ENCODE measurements at regions not wholly inside any gene's neighbourhood (a gene's known extent, or its start where the extent isn't known, plus 50 kb on each side); places are given as distances from the start of the nearest gene placed in this dataset.

GRCh38 chr2:228827056-228827700 is 443.9 kb downstream of the PID1 start:
- WGBS: 95% methylated on average over 4 of the region's 4 CpGs
- no peaks in the 10 kb centered on the region for H3K4me1 ChIP-seq (ENCODE audit: control insufficient read depth in 2 of 2, insufficient read depth in 2 of 2, low read length in 2 of 2)
- no peak for DNase-seq (ENCODE audit: low read depth in 6 of 9, low spot score in 9 of 9)

GRCh38 chr2:228819701-228820100 is 451.4 kb downstream of the PID1 start:
- H3K4me3 ChIP-seq (ENCODE audit: low read length in 2 of 2): no peak overlapping the region
- H3K27me3 ChIP-seq (ENCODE audit: control insufficient read depth in 2 of 2, insufficient read depth in 1 of 2, low read length in 1 of 2): no peaks in the 10 kb centered on the region
- WGBS: 79% methylated on average over 3 of the region's 3 CpGs
- no peak overlapping the region for H3K27ac ChIP-seq (ENCODE audit: low read depth in 1 of 2, low read length in 1 of 2)
- H3K36me3 ChIP-seq (ENCODE audit: control insufficient read depth in 2 of 2, insufficient read depth in 2 of 2, low read length in 1 of 2): no peaks in the 10 kb centered on the region
- no peak for DNase-seq (ENCODE audit: low read depth in 6 of 9, low spot score in 9 of 9)
- no peaks in the 10 kb centered on the region for H3K4me1 ChIP-seq (ENCODE audit: control insufficient read depth in 2 of 2, insufficient read depth in 2 of 2, low read length in 2 of 2)
- H3K9me3 ChIP-seq (ENCODE audit: control insufficient read depth in 2 of 2, insufficient read depth in 1 of 2, low read length in 1 of 2): peaks cover 0 to 24% of the 10 kb centered on the region in 2 donors

More at GRCh38 chr2:228827056-228827700, 443.9 kb downstream of the PID1 start:
- no peaks in the 10 kb centered on the region for H3K36me3 ChIP-seq (ENCODE audit: control insufficient read depth in 2 of 2, insufficient read depth in 2 of 2, low read length in 1 of 2)
- H3K27me3 ChIP-seq (ENCODE audit: control insufficient read depth in 2 of 2, insufficient read depth in 1 of 2, low read length in 1 of 2): no peaks in the 10 kb centered on the region
- H3K9me3 ChIP-seq (ENCODE audit: control insufficient read depth in 2 of 2, insufficient read depth in 1 of 2, low read length in 1 of 2): peaks cover 0 to 11% of the 10 kb centered on the region in 2 donors
- H3K27ac ChIP-seq (ENCODE audit: low read depth in 1 of 2, low read length in 1 of 2): no peak overlapping the region
- H3K4me3 ChIP-seq (ENCODE audit: low read length in 2 of 2): no peak overlapping the region

- no peaks in the 10 kb centered on the region for H3K9me3 ChIP-seq (ENCODE audit: control insufficient read depth in 2 of 2, insufficient read depth in 1 of 2, low read length in 1 of 2)
- no peaks in the 10 kb centered on the region for H3K4me1 ChIP-seq (ENCODE audit: control insufficient read depth in 2 of 2, insufficient read depth in 2 of 2, low read length in 2 of 2)
- no peak for DNase-seq (ENCODE audit: low read depth in 6 of 9, low spot score in 9 of 9)
- H3K27ac ChIP-seq (ENCODE audit: low read depth in 1 of 2, low read length in 1 of 2): no peak overlapping the region
- 90% methylated on average over 5 of the region's 5 CpGs for WGBS
- H3K36me3 ChIP-seq (ENCODE audit: control insufficient read depth in 2 of 2, insufficient read depth in 2 of 2, low read length in 1 of 2): no peaks in the 10 kb centered on the region
- H3K27me3 ChIP-seq (ENCODE audit: control insufficient read depth in 2 of 2, insufficient read depth in 1 of 2, low read length in 1 of 2): no peaks in the 10 kb centered on the region
- H3K4me3 ChIP-seq (ENCODE audit: low read length in 2 of 2): no peak overlapping the region
These were observed 468.7 kb downstream of the PID1 start for GRCh38 chr2:228802181-228803071.

- H3K27ac ChIP-seq (ENCODE audit: low read depth in 1 of 2, low read length in 1 of 2): no peak overlapping the region
- no peak overlapping the region for H3K4me3 ChIP-seq (ENCODE audit: low read length in 2 of 2)
- H3K9me3 ChIP-seq (ENCODE audit: control insufficient read depth in 2 of 2, insufficient read depth in 1 of 2, low read length in 1 of 2): no peaks in the 10 kb centered on the region
- no peaks in the 10 kb centered on the region for H3K27me3 ChIP-seq (ENCODE audit: control insufficient read depth in 2 of 2, insufficient read depth in 1 of 2, low read length in 1 of 2)
- H3K36me3 ChIP-seq (ENCODE audit: control insufficient read depth in 2 of 2, insufficient read depth in 2 of 2, low read length in 1 of 2): no peaks in the 10 kb centered on the region
- DNase-seq (ENCODE audit: low read depth in 6 of 9, low spot score in 9 of 9): no peak
- 66% methylated on average over 2 of the region's 2 CpGs for WGBS
- no peaks in the 10 kb centered on the region for H3K4me1 ChIP-seq (ENCODE audit: control insufficient read depth in 2 of 2, insufficient read depth in 2 of 2, low read length in 2 of 2)
These were observed 469.6 kb downstream of the PID1 start for GRCh38 chr2:228801451-228801850.

GRCh38 chr2:228799208-228799588 is 471.9 kb downstream of the PID1 start:
- H3K27me3 ChIP-seq (ENCODE audit: control insufficient read depth in 2 of 2, insufficient read depth in 1 of 2, low read length in 1 of 2): no peaks in the 10 kb centered on the region

GRCh38 chr2:228798458-228799207 is 472.5 kb downstream of the PID1 start:
- H3K4me3 ChIP-seq (ENCODE audit: low read length in 2 of 2): no peak overlapping the region
- H3K36me3 ChIP-seq (ENCODE audit: control insufficient read depth in 2 of 2, insufficient read depth in 2 of 2, low read length in 1 of 2): no peaks in the 10 kb centered on the region
- 92% methylated on average over 11 of the region's 11 CpGs for WGBS
- H3K4me1 ChIP-seq (ENCODE audit: control insufficient read depth in 2 of 2, insufficient read depth in 2 of 2, low read length in 2 of 2): no peaks in the 10 kb centered on the region
- no peak for DNase-seq (ENCODE audit: low read depth in 6 of 9, low spot score in 9 of 9)
- H3K27me3 ChIP-seq (ENCODE audit: control insufficient read depth in 2 of 2, insufficient read depth in 1 of 2, low read length in 1 of 2): no peaks in the 10 kb centered on the region
- no peak overlapping the region for H3K27ac ChIP-seq (ENCODE audit: low read depth in 1 of 2, low read length in 1 of 2)
- H3K9me3 ChIP-seq (ENCODE audit: control insufficient read depth in 2 of 2, insufficient read depth in 1 of 2, low read length in 1 of 2): no peaks in the 10 kb centered on the region

More at GRCh38 chr2:228799208-228799588, 471.9 kb downstream of the PID1 start:
- Histone ChIP-seq H3K4me1 (ENCODE audit: control insufficient read depth in 2 of 2, insufficient read depth in 2 of 2, low read length in 2 of 2) (no peaks in the 10 kb centered on the region), H3K4me3 (ENCODE audit: low read length in 2 of 2) (no peak overlapping the region), H3K9me3 (ENCODE audit: control insufficient read depth in 2 of 2, insufficient read depth in 1 of 2, low read length in 1 of 2) (no peaks in the 10 kb centered on the region), H3K36me3 (ENCODE audit: control insufficient read depth in 2 of 2, insufficient read depth in 2 of 2, low read length in 1 of 2) (no peaks in the 10 kb centered on the region), H3K27ac (ENCODE audit: low read depth in 1 of 2, low read length in 1 of 2) (no peak overlapping the region)
- WGBS: 86% methylated on average over 4 of the region's 4 CpGs
- no peak for DNase-seq (ENCODE audit: low read depth in 6 of 9, low spot score in 9 of 9)

GRCh38 chr2:228796386-228796785 is 474.7 kb downstream of the PID1 start:
- no peak for DNase-seq (ENCODE audit: low read depth in 6 of 9, low spot score in 9 of 9)
- WGBS: 84% methylated on average over 2 of the region's 2 CpGs
- H3K4me1 ChIP-seq (ENCODE audit: control insufficient read depth in 2 of 2, insufficient read depth in 2 of 2, low read length in 2 of 2): no peaks in the 10 kb centered on the region

GRCh38 chr2:228793116-228793515 is 478.0 kb downstream of the PID1 start:
- H3K36me3 ChIP-seq (ENCODE audit: control insufficient read depth in 2 of 2, insufficient read depth in 2 of 2, low read length in 1 of 2): no peaks in the 10 kb centered on the region
- H3K4me3 ChIP-seq (ENCODE audit: low read length in 2 of 2): no peak overlapping the region
- H3K9me3 ChIP-seq (ENCODE audit: control insufficient read depth in 2 of 2, insufficient read depth in 1 of 2, low read length in 1 of 2): peaks cover 0 to 2% of the 10 kb centered on the region in 2 donors
- WGBS: 93% methylated on average over 2 of the region's 2 CpGs
- H3K4me1 ChIP-seq (ENCODE audit: control insufficient read depth in 2 of 2, insufficient read depth in 2 of 2, low read length in 2 of 2): no peaks in the 10 kb centered on the region
- H3K27me3 ChIP-seq (ENCODE audit: control insufficient read depth in 2 of 2, insufficient read depth in 1 of 2, low read length in 1 of 2): no peaks in the 10 kb centered on the region
- no peak for DNase-seq (ENCODE audit: low read depth in 6 of 9, low spot score in 9 of 9)
- no peak overlapping the region for H3K27ac ChIP-seq (ENCODE audit: low read depth in 1 of 2, low read length in 1 of 2)

More at GRCh38 chr2:228796386-228796785, 474.7 kb downstream of the PID1 start:
- Histone ChIP-seq H3K9me3 (ENCODE audit: control insufficient read depth in 2 of 2, insufficient read depth in 1 of 2, low read length in 1 of 2) (no peaks in the 10 kb centered on the region), H3K27me3 (ENCODE audit: control insufficient read depth in 2 of 2, insufficient read depth in 1 of 2, low read length in 1 of 2) (no peaks in the 10 kb centered on the region), H3K27ac (ENCODE audit: low read depth in 1 of 2, low read length in 1 of 2) (no peak overlapping the region), H3K4me3 (ENCODE audit: low read length in 2 of 2) (no peak overlapping the region), H3K36me3 (ENCODE audit: control insufficient read depth in 2 of 2, insufficient read depth in 2 of 2, low read length in 1 of 2) (no peaks in the 10 kb centered on the region)

- Histone ChIP-seq H3K4me1 (ENCODE audit: control insufficient read depth in 2 of 2, insufficient read depth in 2 of 2, low read length in 2 of 2) (no peaks in the 10 kb centered on the region), H3K27me3 (ENCODE audit: control insufficient read depth in 2 of 2, insufficient read depth in 1 of 2, low read length in 1 of 2) (no peaks in the 10 kb centered on the region), H3K36me3 (ENCODE audit: control insufficient read depth in 2 of 2, insufficient read depth in 2 of 2, low read length in 1 of 2) (no peaks in the 10 kb centered on the region), H3K4me3 (ENCODE audit: low read length in 2 of 2) (no peak overlapping the region), H3K9me3 (ENCODE audit: control insufficient read depth in 2 of 2, insufficient read depth in 1 of 2, low read length in 1 of 2) (peaks cover 0 to 4% of the 10 kb centered on the region in 2 donors), H3K27ac (ENCODE audit: low read depth in 1 of 2, low read length in 1 of 2) (no peak overlapping the region)
- WGBS: 88% methylated on average over 6 of the region's 6 CpGs
- no peak for DNase-seq (ENCODE audit: low read depth in 6 of 9, low spot score in 9 of 9)
These were observed 484.2 kb downstream of the PID1 start for GRCh38 chr2:228786901-228787300.
